ENCODE measurements at regions not wholly inside any gene's neighbourhood (a gene's known extent, or its start where the extent isn't known, plus 50 kb on each side); places are given as distances from the start of the nearest gene placed in this dataset.

DNA sequence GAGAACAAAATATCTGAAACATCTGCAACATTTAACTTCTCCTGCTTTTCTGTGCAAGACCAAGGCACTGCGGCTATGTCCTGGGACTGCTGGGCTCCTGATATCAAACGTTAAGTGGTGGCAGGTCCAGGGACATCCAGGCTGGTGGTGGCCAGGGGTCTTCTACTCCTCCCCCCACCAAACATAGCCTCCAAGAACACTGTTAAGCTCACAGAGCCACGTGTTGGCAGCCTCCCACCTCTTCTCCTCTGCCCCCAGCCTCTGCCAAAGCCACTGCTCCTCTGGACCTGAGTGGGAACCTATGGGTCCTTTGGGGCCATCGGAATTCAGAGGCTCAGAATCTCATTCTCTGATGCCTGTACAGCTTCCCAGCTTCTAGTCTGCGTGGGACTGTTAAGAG lies 325.7 kb downstream of the ARRDC4 start:
- ChIA-PET RAD21 (ENCODE audit: low non-redundant PET in 1 of 2, low total read pairs in 2 of 2, uncharacterized antibody in 2 of 2, unreplicated experiment in 2 of 2) (no interaction called here), POLR2A (no interaction called here), CTCF (no interaction called here)
- H4K20me1 ChIP-seq (ENCODE audit: insufficient read depth): no peaks in the 10 kb centered on the region
- DNase-seq (ENCODE audit: low read depth, low spot score) (no peak), ATAC-seq (no peak)
- no peaks in the 10 kb centered on the region for H3K9me3 ChIP-seq (ENCODE audit: control insufficient read depth in 1 of 2, insufficient read depth in 1 of 2, low read depth in 1 of 2, low read length in 2 of 2)
- no peak overlapping the region for H3K4me3 ChIP-seq (replicated peaks in 1 of 2; ENCODE audit: low read depth in 1 of 2, low read length in 2 of 2)
- no peak for TF ChIP-seq FOSL1 (IDR thresholded peaks at IDR 0.05; ENCODE audit: low read depth)
- no peak for TF ChIP-seq POLR2A (IDR thresholded peaks at IDR 0.05; ENCODE audit: borderline replicate concordance, extremely low read depth, insufficient read depth, insufficient read length)
- TF ChIP-seq, protein P1, sequence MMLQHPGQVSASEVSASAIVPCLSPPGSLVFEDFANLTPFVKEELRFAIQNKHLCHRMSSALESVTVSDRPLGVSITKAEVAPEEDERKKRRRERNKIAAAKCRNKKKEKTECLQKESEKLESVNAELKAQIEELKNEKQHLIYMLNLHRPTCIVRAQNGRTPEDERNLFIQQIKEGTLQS (IDR thresholded peaks at IDR 0.05): no peak
- TF ChIP-seq SP1 (IDR thresholded peaks at IDR 0.05; ENCODE audit: low read depth): no peak
- no peak for TF ChIP-seq CTCF (IDR thresholded peaks at IDR 0.05 in 2 of 3, conservative IDR thresholded peaks at IDR 0.05 in 1 of 3; ENCODE audit: borderline replicate concordance in 1 of 3, insufficient read depth in 1 of 3, low read depth in 2 of 3, low read length in 2 of 3)
- no peak for TF ChIP-seq SIN3A (IDR thresholded peaks at IDR 0.05; ENCODE audit: low read depth)
- no peak for TF ChIP-seq YY1 (IDR thresholded peaks at IDR 0.05; ENCODE audit: extremely low read depth, insufficient replicate concordance, low read depth, low read length)
- TF ChIP-seq ELF1 (IDR thresholded peaks at IDR 0.05; ENCODE audit: borderline replicate concordance, low read depth): no peak
- TF ChIP-seq EZH2phosphoT487 (IDR thresholded peaks at IDR 0.05; ENCODE audit: borderline replicate concordance): no peak
- no peak for TF ChIP-seq ZNF274 (IDR thresholded peaks at IDR 0.05; ENCODE audit: low read depth, low read length)
- no peak for TF ChIP-seq JUND (IDR thresholded peaks at IDR 0.05)
- TF ChIP-seq, protein P2, sequence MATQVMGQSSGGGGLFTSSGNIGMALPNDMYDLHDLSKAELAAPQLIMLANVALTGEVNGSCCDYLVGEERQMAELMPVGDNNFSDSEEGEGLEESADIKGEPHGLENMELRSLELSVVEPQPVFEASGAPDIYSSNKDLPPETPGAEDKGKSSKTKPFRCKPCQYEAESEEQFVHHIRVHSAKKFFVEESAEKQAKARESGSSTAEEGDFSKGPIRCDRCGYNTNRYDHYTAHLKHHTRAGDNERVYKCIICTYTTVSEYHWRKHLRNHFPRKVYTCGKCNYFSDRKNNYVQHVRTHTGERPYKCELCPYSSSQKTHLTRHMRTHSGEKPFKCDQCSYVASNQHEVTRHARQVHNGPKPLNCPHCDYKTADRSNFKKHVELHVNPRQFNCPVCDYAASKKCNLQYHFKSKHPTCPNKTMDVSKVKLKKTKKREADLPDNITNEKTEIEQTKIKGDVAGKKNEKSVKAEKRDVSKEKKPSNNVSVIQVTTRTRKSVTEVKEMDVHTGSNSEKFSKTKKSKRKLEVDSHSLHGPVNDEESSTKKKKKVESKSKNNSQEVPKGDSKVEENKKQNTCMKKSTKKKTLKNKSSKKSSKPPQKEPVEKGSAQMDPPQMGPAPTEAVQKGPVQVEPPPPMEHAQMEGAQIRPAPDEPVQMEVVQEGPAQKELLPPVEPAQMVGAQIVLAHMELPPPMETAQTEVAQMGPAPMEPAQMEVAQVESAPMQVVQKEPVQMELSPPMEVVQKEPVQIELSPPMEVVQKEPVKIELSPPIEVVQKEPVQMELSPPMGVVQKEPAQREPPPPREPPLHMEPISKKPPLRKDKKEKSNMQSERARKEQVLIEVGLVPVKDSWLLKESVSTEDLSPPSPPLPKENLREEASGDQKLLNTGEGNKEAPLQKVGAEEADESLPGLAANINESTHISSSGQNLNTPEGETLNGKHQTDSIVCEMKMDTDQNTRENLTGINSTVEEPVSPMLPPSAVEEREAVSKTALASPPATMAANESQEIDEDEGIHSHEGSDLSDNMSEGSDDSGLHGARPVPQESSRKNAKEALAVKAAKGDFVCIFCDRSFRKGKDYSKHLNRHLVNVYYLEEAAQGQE (IDR thresholded peaks at IDR 0.05; ENCODE audit: low read depth): no peak
- no peak for TF ChIP-seq ZBTB33 (IDR thresholded peaks at IDR 0.05; ENCODE audit: extremely low read depth, insufficient replicate concordance, low read length)
- TF ChIP-seq ZFX (IDR thresholded peaks at IDR 0.05): no peak
- no peak for TF ChIP-seq TCF7L2 (IDR thresholded peaks at IDR 0.05; ENCODE audit: borderline replicate concordance, extremely low read depth, insufficient read depth, insufficient read length)
- no peak for TF ChIP-seq RAD21 (IDR thresholded peaks at IDR 0.05; ENCODE audit: low read depth)
- TF ChIP-seq EGR1 (IDR thresholded peaks at IDR 0.05; ENCODE audit: low read depth): no peak
- no peak for TF ChIP-seq CBX3 (IDR thresholded peaks at IDR 0.05; ENCODE audit: low read depth)
- no peaks in the 10 kb centered on the region for H3K4me1 ChIP-seq (ENCODE audit: control insufficient read depth in 1 of 2, insufficient read depth in 2 of 2, low read length in 2 of 2)
- no peaks in the 10 kb centered on the region for H3K9me2 ChIP-seq (ENCODE audit: insufficient read depth)
- H2AFZ ChIP-seq (ENCODE audit: low read depth, low read length, poor library complexity, severe bottlenecking): no peak overlapping the region
- intact Hi-C loops (cut with micrococcal nuclease): no loop called here
- H3K79me2 ChIP-seq (ENCODE audit: insufficient read depth, low read length): no peaks in the 10 kb centered on the region
- H3K9ac ChIP-seq (ENCODE audit: low read length): no peak overlapping the region
- no peak overlapping the region for H3K27ac ChIP-seq (ENCODE audit: low read depth, low read length)
- H3K27me3 ChIP-seq (ENCODE audit: insufficient read depth, low read length): peaks cover 15% of the 10 kb centered on the region; the same call in 1 of the 2 replicates
- H3K36me3 ChIP-seq (ENCODE audit: control insufficient read depth in 1 of 2, insufficient read depth in 2 of 2, low read length in 2 of 2): no peaks in the 10 kb centered on the region
- BruUV-seq (replicated peaks): no TSS peak
- no peak overlapping the region for H3K4me2 ChIP-seq (ENCODE audit: low read length)
